HG03571 (cell line): ENCODE measurements at regions not wholly inside any gene's neighbourhood (a gene's known extent, or its start where the extent isn't known, plus 50 kb on each side); places are given as distances from the start of the nearest gene placed in this dataset.
"Not testable (repeated sequence)": the region's sequence is repeated elsewhere in the genome, so short reads cannot be mapped to it uniquely, and the experiment has no call there.

Experiments
- ATAC-seq: cut with Tn5 transposase; IDR thresholded peaks from one replicate; pipeline ENCODE4 v1.9.1; 2021; ENCODE audit not compliant: unreplicated experiment

- ATAC-seq = no peak
Observed at GRCh38 chr20:53819973-53820451, 226.4 kb upstream of the ZNF217 start.

- ATAC-seq = no peak
Observed at GRCh38 chr20:53818457-53819177, 225.0 kb upstream of the ZNF217 start.

GRCh38 chr20:53817513-53817912 lies 223.9 kb upstream of the ZNF217 start:
- not testable (repeated sequence) for ATAC-seq

- ATAC-seq = no peak
Observed at GRCh38 chr20:53816872-53817398, 223.3 kb upstream of the ZNF217 start.

GRCh38 chr20:53815509-53815908 lies 221.9 kb upstream of the ZNF217 start:
- ATAC-seq = no peak

- no peak for ATAC-seq
Observed at GRCh38 chr20:53814060-53814459, 220.4 kb upstream of the ZNF217 start.

GRCh38 chr20:53813636-53814035 lies 220.0 kb upstream of the ZNF217 start:
- ATAC-seq = no peak

GRCh38 chr20:53811577-53811976 lies 217.9 kb upstream of the ZNF217 start:
- ATAC-seq = no peak

GRCh38 chr20:53810661-53811355 lies 217.2 kb upstream of the ZNF217 start:
- ATAC-seq = no peak

- ATAC-seq = no peak
Observed at GRCh38 chr20:53809728-53810365, 216.2 kb upstream of the ZNF217 start.

GRCh38 chr20:53809217-53809616 lies 215.6 kb upstream of the ZNF217 start:
- ATAC-seq = no peak

GRCh38 chr20:53808733-53809132 lies 215.1 kb upstream of the ZNF217 start:
- no peak for ATAC-seq

GRCh38 chr20:53808302-53808701 lies 214.7 kb upstream of the ZNF217 start:
- not testable (repeated sequence) for ATAC-seq

- no peak for ATAC-seq
Observed at GRCh38 chr20:53806683-53807401, 213.2 kb upstream of the ZNF217 start.

GRCh38 chr20:53805895-53806384 lies 212.3 kb upstream of the ZNF217 start:
- ATAC-seq = no peak

GRCh38 chr20:53804920-53805894 lies 211.6 kb upstream of the ZNF217 start:
- no peak for ATAC-seq

- ATAC-seq = not testable (repeated sequence)
Observed at GRCh38 chr20:53804308-53804707, 210.7 kb upstream of the ZNF217 start.

GRCh38 chr20:53803492-53804155 lies 210.0 kb upstream of the ZNF217 start:
- ATAC-seq = no peak
